Subcutaneous abdominal adipose tissue (tissue), 5 donors: ENCODE measurements at regions not wholly inside any gene's neighbourhood (a gene's known extent, or its start where the extent isn't known, plus 50 kb on each side); places are given as distances from the start of the nearest gene placed in this dataset.
"Not testable (repeated sequence)": the region's sequence is repeated elsewhere in the genome, so short reads cannot be mapped to it uniquely, and the experiment has no call there.

Experiments
- H3K27ac ChIP-seq: one replicate; pipeline ENCODE4 v1.7.0; 2013; ENCODE audit warnings: low read depth, mild to moderate bottlenecking, inconsistent platforms, low read length, moderate library complexity
- H3K27me3 ChIP-seq, 5 donors: one replicate each; pipeline ENCODE4 v1.7.0; 2013; ENCODE audit warnings: low read length in 5 of 5, inconsistent platforms in 1 of 5; ENCODE audit not compliant: control insufficient read depth in 5 of 5, insufficient read depth in 4 of 5
- H3K36me3 ChIP-seq, 5 donors: one replicate each; pipeline ENCODE4 v1.7.0; 2013; ENCODE audit warnings: low read length in 5 of 5; ENCODE audit not compliant: control insufficient read depth in 5 of 5, insufficient read depth in 5 of 5
- H3K4me1 ChIP-seq, 5 donors: one replicate each; pipeline ENCODE4 v1.7.0; 2013; ENCODE audit warnings: low read length in 5 of 5, mild to moderate bottlenecking in 3 of 5, moderate library complexity in 1 of 5; ENCODE audit not compliant: control insufficient read depth in 5 of 5, insufficient read depth in 5 of 5
- H3K4me3 ChIP-seq, 5 donors: one replicate each; pipeline ENCODE4 v1.7.0; 2013; ENCODE audit warnings: low read length in 5 of 5, low read depth in 1 of 5
- H3K9ac ChIP-seq, 5 donors: one replicate each; pipeline ENCODE4 v1.7.0; 2013; ENCODE audit warnings: low read length in 5 of 5, mild to moderate bottlenecking in 4 of 5, moderate library complexity in 3 of 5
- H3K9me3 ChIP-seq, 5 donors: one replicate each; pipeline ENCODE4 v1.7.0; 2013; ENCODE audit warnings: low read length in 5 of 5; ENCODE audit not compliant: control insufficient read depth in 5 of 5
- donor health status: healthy.
- donor health status: healthy.
- donor health status: healthy.
- donor health status: healthy.
- donor health status: healthy.

- no peak overlapping the region for H3K27ac ChIP-seq
- H3K4me1 ChIP-seq, result peaks cover 0 to 8% (median 2%) of the 10 kb centered on the region in 5 donors
- H3K4me3 ChIP-seq, result no peak overlapping the region
- H3K9ac ChIP-seq, result no peak overlapping the region
- H3K36me3 ChIP-seq, result no peaks in the 10 kb centered on the region
- no peaks in the 10 kb centered on the region for H3K9me3 ChIP-seq
- H3K27me3 ChIP-seq, result no peaks in the 10 kb centered on the region
Observed at GRCh38 chr1:70490153-70490552, 79.1 kb downstream of the CTH start.

- H3K27ac ChIP-seq, result no peak overlapping the region
- no peaks in the 10 kb centered on the region for H3K9me3 ChIP-seq
- H3K4me3 ChIP-seq, result no peak overlapping the region
- no peak overlapping the region for H3K9ac ChIP-seq
- H3K27me3 ChIP-seq, result no peaks in the 10 kb centered on the region
- no peaks in the 10 kb centered on the region for H3K36me3 ChIP-seq
- H3K4me1 ChIP-seq, result no peaks in the 10 kb centered on the region
Observed at GRCh38 chr1:70495370-70495769, 84.3 kb downstream of the CTH start.

GRCh38 chr1:70496181-70496580, 85.1 kb downstream of the CTH start:
- no peak overlapping the region for H3K4me3 ChIP-seq
- no peaks in the 10 kb centered on the region for H3K36me3 ChIP-seq

GRCh38 chr1:70497152-70497551, 86.1 kb downstream of the CTH start:
- no peaks in the 10 kb centered on the region for H3K4me1 ChIP-seq
- no peaks in the 10 kb centered on the region for H3K9me3 ChIP-seq
- no peaks in the 10 kb centered on the region for H3K36me3 ChIP-seq
- H3K27me3 ChIP-seq, result no peaks in the 10 kb centered on the region
- no peak overlapping the region for H3K27ac ChIP-seq
- no peak overlapping the region for H3K9ac ChIP-seq
- no peak overlapping the region for H3K4me3 ChIP-seq

More at GRCh38 chr1:70496181-70496580, 85.1 kb downstream of the CTH start:
- Histone ChIP-seq H3K27me3 (no peaks in the 10 kb centered on the region), H3K9ac (no peak overlapping the region), H3K27ac (no peak overlapping the region), H3K4me1 (no peaks in the 10 kb centered on the region), H3K9me3 (no peaks in the 10 kb centered on the region)

- Histone ChIP-seq H3K27ac (no peak overlapping the region), H3K9ac (no peak overlapping the region), H3K4me3 (no peak overlapping the region), H3K27me3 (no peaks in the 10 kb centered on the region), H3K4me1 (no peaks in the 10 kb centered on the region), H3K36me3 (no peaks in the 10 kb centered on the region), H3K9me3 (no peaks in the 10 kb centered on the region)
Observed at GRCh38 chr1:70498666-70499065, 87.6 kb downstream of the CTH start.

GRCh38 chr1:70499695-70500094, 88.6 kb downstream of the CTH start:
- Histone ChIP-seq H3K27ac (no peak overlapping the region), H3K4me1 (peaks cover 0 to 2% (median 0%) of the 10 kb centered on the region in 5 donors), H3K9ac (no peak overlapping the region), H3K4me3 (no peak overlapping the region), H3K9me3 (no peaks in the 10 kb centered on the region), H3K36me3 (no peaks in the 10 kb centered on the region), H3K27me3 (no peaks in the 10 kb centered on the region)

GRCh38 chr1:70503358-70503757, 92.3 kb downstream of the CTH start:
- no peak overlapping the region for H3K27ac ChIP-seq
- no peak overlapping the region for H3K9ac ChIP-seq
- peaks cover 0 to 4% (median 0%) of the 10 kb centered on the region in 5 donors for H3K4me1 ChIP-seq
- no peaks in the 10 kb centered on the region for H3K36me3 ChIP-seq
- H3K27me3 ChIP-seq, result no peaks in the 10 kb centered on the region
- no peak overlapping the region for H3K4me3 ChIP-seq
- no peaks in the 10 kb centered on the region for H3K9me3 ChIP-seq

GRCh38 chr1:70504176-70504820, 93.2 kb downstream of the CTH start:
- Histone ChIP-seq H3K36me3 (no peaks in the 10 kb centered on the region), H3K4me3 (no peak overlapping the region), H3K9me3 (no peaks in the 10 kb centered on the region), H3K27ac (no peak overlapping the region), H3K27me3 (no peaks in the 10 kb centered on the region), H3K9ac (no peak overlapping the region), H3K4me1 (peaks cover 0 to 4% (median 0%) of the 10 kb centered on the region in 5 donors)

- peaks cover 0 to 7% (median 0%) of the 10 kb centered on the region in 5 donors for H3K4me1 ChIP-seq
- no peak overlapping the region for H3K9ac ChIP-seq
- no peaks in the 10 kb centered on the region for H3K9me3 ChIP-seq
- no peaks in the 10 kb centered on the region for H3K27me3 ChIP-seq
- no peak overlapping the region for H3K27ac ChIP-seq
- no peak overlapping the region for H3K4me3 ChIP-seq
- H3K36me3 ChIP-seq, result no peaks in the 10 kb centered on the region
Observed at GRCh38 chr1:70504821-70505193, 93.7 kb downstream of the CTH start.

- not testable (repeated sequence) for H3K36me3 ChIP-seq, H3K27me3 ChIP-seq, H3K4me3 ChIP-seq, H3K4me1 ChIP-seq, H3K9me3 ChIP-seq, H3K27ac ChIP-seq, H3K9ac ChIP-seq
Observed at GRCh38 chr1:70507991-70508390, 96.9 kb downstream of the CTH start.
